EH (cell line): ENCODE measurements at regions not wholly inside any gene's neighbourhood (a gene's known extent, or its start where the extent isn't known, plus 50 kb on each side); places are given as distances from the start of the nearest gene placed in this dataset.

Experiments used
- DNase-seq: peaks from one replicate; pipeline ENCODE4 v3.0.0-alpha.2; 2015; ENCODE audit warnings: low read depth

DNA sequence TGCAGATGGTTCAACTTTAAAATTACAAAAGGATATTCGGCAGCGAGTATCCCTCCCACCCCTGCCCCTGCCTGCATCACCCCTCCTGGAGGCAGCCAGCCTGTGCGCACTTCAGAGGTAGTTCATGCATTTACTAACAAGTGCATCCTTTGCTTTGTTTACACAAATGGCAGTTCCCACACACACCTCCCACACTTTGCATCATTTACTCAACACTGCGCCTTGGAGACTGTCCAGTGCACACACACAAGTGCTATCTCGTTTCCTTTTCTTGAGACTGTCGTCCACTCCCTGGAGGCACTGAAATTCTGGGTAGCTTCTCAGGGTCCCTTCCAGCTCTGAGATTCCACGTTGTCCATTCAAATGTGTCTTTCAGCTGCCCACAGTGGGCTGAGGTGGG, 53.1 kb upstream of the VSX1 start:
- DNase-seq: no peak

DNA sequence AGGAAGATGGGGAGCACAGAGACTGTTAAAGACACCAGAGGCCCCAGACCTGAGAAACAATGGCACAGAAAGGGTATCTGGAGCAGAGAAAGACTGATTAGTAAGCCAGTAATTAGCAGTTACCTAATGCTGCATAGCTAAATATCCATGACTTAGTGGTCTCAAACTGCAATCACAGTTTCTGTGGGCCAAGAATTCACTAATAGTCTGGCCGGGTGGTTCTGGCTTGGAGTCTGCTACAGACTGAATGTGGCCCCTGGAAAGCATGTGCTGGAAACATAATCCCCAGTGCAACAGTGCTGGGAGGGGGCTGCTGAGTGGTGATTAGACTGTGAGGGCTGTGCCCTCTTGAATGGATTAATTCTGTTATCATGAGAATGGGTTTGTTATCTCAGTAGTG, 54.1 kb upstream of the VSX1 start:
- DNase-seq: no peak

DNA sequence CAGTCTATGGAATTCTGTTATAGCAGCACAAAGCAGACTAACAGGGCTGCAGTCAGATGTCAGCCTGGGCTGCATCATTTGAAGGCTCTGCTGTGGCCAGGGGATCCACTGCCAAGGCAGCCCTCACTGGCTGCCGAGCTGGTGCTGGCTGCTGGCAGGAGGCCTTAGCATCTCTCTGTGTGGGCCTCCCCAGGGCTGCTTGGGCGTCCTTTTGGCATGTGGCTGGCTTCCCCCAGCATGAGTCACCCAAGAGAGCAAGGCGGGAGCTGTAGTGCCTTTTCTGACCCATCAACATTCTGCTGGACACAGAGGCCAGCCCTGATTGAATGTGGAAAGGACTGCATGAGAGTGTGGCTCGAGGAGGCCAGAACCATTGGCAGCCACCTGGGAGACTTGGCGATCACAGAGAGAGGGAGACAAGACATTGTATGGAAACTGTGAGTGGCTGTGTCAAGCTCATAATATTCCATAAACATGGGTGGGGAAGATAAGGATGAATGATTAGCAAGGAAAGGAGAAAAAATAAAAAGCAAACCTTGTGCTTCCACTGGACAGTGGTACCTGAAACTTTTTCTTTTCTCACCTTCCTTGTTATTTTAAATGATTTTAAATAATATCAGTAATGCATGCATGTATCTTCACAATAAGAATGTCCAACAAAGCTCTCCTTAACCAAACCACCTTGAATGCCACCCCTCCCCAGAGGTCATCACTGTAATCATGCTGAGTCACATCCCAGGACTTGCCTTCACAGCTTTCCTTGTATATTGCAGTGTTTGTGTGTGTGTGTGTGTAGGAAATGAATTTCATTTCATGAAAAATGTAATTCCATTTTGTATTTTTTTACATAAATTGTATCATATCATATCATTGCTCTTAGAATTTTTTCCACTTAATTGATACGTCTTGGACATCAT, 55.0 kb upstream of the VSX1 start:
- DNase-seq: peak; percentile 97

DNA sequence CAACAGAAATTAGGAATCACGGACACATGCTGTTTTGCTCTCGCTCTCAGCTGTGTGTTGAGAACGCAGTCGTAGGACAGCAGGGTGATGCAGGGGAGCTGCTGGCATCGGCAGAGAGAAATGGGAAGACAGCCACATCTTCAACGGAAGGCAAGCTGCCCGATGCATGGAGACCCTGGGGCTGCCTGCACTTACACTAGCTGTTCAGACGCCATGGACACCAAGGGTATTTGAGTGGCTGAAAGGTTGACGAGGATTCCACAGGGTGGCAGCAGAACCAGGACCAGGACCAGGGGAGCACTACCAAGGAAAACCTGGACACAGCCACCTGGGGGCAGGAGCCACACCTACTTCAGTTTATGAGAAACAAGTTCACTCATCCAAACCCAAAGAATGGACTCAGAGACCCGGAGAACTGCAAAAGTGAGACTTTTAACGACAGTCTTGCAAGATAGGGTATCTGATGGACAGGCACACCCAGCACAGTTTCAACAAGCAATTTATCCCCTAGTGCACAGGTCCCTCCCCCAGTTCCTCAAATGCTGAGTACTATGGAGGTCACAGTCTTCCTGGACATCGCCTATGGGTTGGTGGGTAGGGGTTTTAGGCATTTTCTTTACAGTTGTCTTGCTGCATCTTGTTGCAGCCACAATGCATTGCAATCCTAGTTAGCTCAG, 56.3 kb upstream of the ENTPD6 start:
- DNase-seq: no peak

DNA sequence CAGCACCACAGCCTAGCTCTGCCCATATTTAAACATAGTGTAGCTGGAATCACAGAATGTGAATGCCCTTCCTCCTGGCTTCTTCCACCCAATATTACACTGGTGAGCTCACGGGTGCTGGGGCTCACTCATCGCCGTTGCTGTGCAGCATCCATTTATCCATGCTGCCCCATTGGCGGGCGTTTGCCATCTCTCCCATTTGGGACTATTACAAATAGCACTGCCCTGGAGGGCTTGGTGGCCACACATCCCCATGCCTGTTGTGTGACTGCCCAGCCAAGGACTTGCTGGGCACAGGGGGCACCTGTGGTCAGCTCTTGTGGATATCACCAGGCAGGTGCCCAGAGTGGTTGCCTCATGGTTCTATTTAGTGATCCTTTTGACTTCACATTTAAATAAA, 54.5 kb upstream of the ENTPD6 start:
- DNase-seq: no peak

DNA sequence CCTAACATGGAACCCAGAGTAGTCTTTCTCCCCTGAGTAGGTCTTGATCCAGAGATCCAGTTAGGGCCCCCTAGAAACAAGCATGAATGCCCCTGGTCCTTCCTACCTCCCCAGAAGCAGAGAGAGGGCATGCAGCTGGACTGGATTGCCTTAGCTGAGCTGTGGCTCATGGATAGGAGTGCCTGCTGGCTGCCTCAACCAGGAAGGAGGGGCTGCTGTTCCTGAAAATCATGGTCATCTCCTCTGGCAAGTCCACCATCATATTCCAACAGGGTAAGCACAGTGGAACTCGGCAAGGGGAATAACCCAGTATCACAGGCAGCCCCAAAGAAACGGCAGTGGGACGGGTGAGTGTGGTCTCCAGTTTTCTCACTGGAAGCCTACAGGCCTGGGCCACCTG, 53.1 kb upstream of the ENTPD6 start:
- DNase-seq: no peak

DNA sequence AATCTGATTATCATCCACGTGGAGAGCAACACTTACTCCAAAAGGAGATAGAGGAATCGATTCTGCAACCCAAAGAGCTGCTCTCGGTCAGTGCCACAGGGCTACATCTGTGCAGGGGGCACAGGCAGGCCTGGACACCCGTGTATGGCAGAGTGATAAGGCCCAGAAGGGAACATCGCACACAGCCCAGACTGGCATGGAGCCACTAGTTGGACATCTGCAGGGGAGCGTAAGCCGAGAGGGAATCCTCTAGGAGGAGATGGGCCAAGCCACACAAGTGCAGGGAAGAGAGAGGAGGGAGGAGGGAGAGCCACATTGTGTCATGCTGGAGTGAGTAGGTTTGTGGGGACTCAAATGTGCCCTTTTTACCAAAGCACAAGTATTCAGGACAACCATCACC, 50.4 kb upstream of the ENTPD6 start:
- DNase-seq: no peak
